Hepatocyte (in vitro differentiated cells): ENCODE measurements at regions not wholly inside any gene's neighbourhood (a gene's known extent, or its start where the extent isn't known, plus 50 kb on each side); places are given as distances from the start of the nearest gene placed in this dataset.

ENCODE experiments used
- DNase-seq: peaks from one replicate; pipeline ENCODE4 v3.0.0-alpha.2; 2016; ENCODE audit warnings: low spot score
- H2AFZ ChIP-seq: fragments of 200-600 bp; sonication (generic); 2 replicates; pipeline ENCODE4 v1.6.0; 2016; ENCODE audit warnings: antibody characterized with exemption, mild to moderate bottlenecking
- H3K27ac ChIP-seq: fragments of 200-600 bp; sonication (generic); 2 replicates; pipeline ENCODE4 v1.5.1; 2016; ENCODE audit warnings: mild to moderate bottlenecking
- H3K27me3 ChIP-seq: fragments of 200-600 bp; sonication (generic); 2 replicates; pipeline ENCODE4 v1.6.1; 2016
- H3K36me3 ChIP-seq: fragments of 200-600 bp; sonication (generic); replicated peaks from 2 replicates; pipeline ENCODE4 v1.5.1; 2016; ENCODE audit warnings: low read depth; ENCODE audit not compliant: insufficient read depth
- H3K4me1 ChIP-seq: fragments of 200-600 bp; sonication (generic); 2 replicates; pipeline ENCODE4 v1.5.1; 2016; ENCODE audit warnings: mild to moderate bottlenecking, moderate library complexity; ENCODE audit not compliant: insufficient read depth
- H3K4me2 ChIP-seq: fragments of 200-600 bp; sonication (generic); 2 replicates; pipeline ENCODE4 v1.6.0; 2016
- H3K4me3 ChIP-seq: fragments of 200-600 bp; sonication (generic); 2 replicates; pipeline ENCODE4 v1.5.1; 2016; ENCODE audit warnings: mild to moderate bottlenecking
- H3K79me2 ChIP-seq: fragments of 200-600 bp; sonication (generic); 2 replicates; pipeline ENCODE4 v1.6.0; 2017; ENCODE audit warnings: mild to moderate bottlenecking
- H3K9me2 ChIP-seq: fragments of 200-600 bp; sonication (generic); replicated peaks from 2 replicates; pipeline ENCODE4 v1.6.0; 2017; ENCODE audit warnings: mild to moderate bottlenecking; ENCODE audit not compliant: insufficient read depth
- H3K9me3 ChIP-seq: fragments of 200-600 bp; sonication (generic); 2 replicates; pipeline ENCODE4 v1.5.1; 2016; ENCODE audit warnings: low read depth, mild to moderate bottlenecking
- H4K20me1 ChIP-seq: fragments of 200-600 bp; sonication (generic); 2 replicates; pipeline ENCODE4 v1.6.0; 2016; ENCODE audit warnings: mild to moderate bottlenecking; ENCODE audit not compliant: insufficient read depth, poor library complexity, severe bottlenecking
- CTCF ChIP-seq: fragments of 200-600 bp; sonication (generic); IDR thresholded peaks from 2 replicates; pipeline ENCODE4 v1.5.1; 2016; ENCODE audit warnings: antibody characterized with exemption, mild to moderate bottlenecking; ENCODE audit not compliant: poor library complexity
- EZH2 ChIP-seq: fragments of 200-600 bp; sonication (generic); IDR thresholded peaks from 2 replicates; pipeline ENCODE4 v1.6.1; 2016; ENCODE audit warnings: antibody characterized with exemption, mild to moderate bottlenecking, borderline replicate concordance
- EZH2phosphoT487 ChIP-seq: fragments of 200-600 bp; sonication (generic); IDR thresholded peaks from one replicate; pipeline ENCODE4 v1.6.1; 2018; ENCODE audit warnings: antibody characterized with exemption, mild to moderate bottlenecking, low read depth, moderate library complexity; ENCODE audit not compliant: unreplicated experiment, severe bottlenecking
- WGBS: methylation state at CpG from one replicate; pipeline ENCODE4 v1.1.6; 2016; ENCODE audit warnings: low lambda C conversion rate; ENCODE audit errors: missing lambda C conversion rate; 5-methylcytosine and 5-hydroxymethylcytosine counted together

DNA sequence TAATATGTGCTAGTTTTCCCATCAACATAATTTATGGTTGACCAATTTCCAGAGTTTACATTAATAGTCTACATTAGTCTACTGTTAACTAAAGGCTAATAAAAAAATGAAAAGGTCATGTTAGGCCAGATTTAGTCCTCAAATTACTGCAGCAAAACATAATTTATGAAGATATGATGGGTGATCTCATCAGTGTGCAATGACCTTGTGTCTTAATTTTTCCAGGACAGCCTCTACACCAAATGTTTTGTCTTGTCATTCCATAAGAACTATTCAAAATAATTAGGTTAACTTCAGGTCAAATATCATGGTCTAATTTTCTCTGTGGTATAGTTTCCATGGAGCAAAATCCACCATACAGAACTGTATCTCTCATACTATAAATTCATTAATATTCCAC is 234.2 kb downstream of the COL12A1 start:
- H3K4me1 ChIP-seq = no peaks in the 10 kb centered on the region
- H2AFZ ChIP-seq = no peak overlapping the region
- H3K36me3 ChIP-seq = no peaks in the 10 kb centered on the region
- no peaks in the 10 kb centered on the region for H3K27me3 ChIP-seq
- no peaks in the 10 kb centered on the region for H3K9me3 ChIP-seq
- no peak overlapping the region for H3K4me3 ChIP-seq
- no peaks in the 10 kb centered on the region for H4K20me1 ChIP-seq
- no peak for TF ChIP-seq EZH2
- TF ChIP-seq CTCF = no peak
- TF ChIP-seq EZH2phosphoT487 = no peak
- H3K79me2 ChIP-seq = no peaks in the 10 kb centered on the region
- H3K9me2 ChIP-seq = no peaks in the 10 kb centered on the region
- no peak overlapping the region for H3K4me2 ChIP-seq
- no peak for DNase-seq
- H3K27ac ChIP-seq = no peak overlapping the region

- TF ChIP-seq EZH2 = no peak
- TF ChIP-seq EZH2phosphoT487 = no peak
- TF ChIP-seq CTCF = no peak
These were observed 236.1 kb downstream of the COL12A1 start for GRCh38 chr6:74969591-74970267.

GRCh38 chr6:74967821-74968220 is 238.0 kb downstream of the COL12A1 start:
- H3K36me3 ChIP-seq = no peaks in the 10 kb centered on the region
- H3K27me3 ChIP-seq = no peaks in the 10 kb centered on the region
- no peaks in the 10 kb centered on the region for H3K9me2 ChIP-seq
- WGBS = 71% methylated on average over 1 of the region's 1 CpG
- no peak for TF ChIP-seq EZH2
- no peak for TF ChIP-seq CTCF
- no peak for TF ChIP-seq EZH2phosphoT487
- H3K9me3 ChIP-seq = no peaks in the 10 kb centered on the region
- no peaks in the 10 kb centered on the region for H4K20me1 ChIP-seq
- no peak for DNase-seq
- H3K79me2 ChIP-seq = no peaks in the 10 kb centered on the region
- no peaks in the 10 kb centered on the region for H3K4me1 ChIP-seq
- no peak overlapping the region for H3K4me2 ChIP-seq
- H2AFZ ChIP-seq = no peak overlapping the region
- H3K27ac ChIP-seq = no peak overlapping the region
- no peak overlapping the region for H3K4me3 ChIP-seq

More at GRCh38 chr6:74969591-74970267, 236.1 kb downstream of the COL12A1 start:
- no peak overlapping the region for H3K4me2 ChIP-seq
- no peaks in the 10 kb centered on the region for H3K79me2 ChIP-seq
- H3K4me1 ChIP-seq = no peaks in the 10 kb centered on the region
- no peak overlapping the region for H2AFZ ChIP-seq
- no peaks in the 10 kb centered on the region for H4K20me1 ChIP-seq
- H3K9me3 ChIP-seq = no peaks in the 10 kb centered on the region
- H3K27ac ChIP-seq = no peak overlapping the region
- H3K4me3 ChIP-seq = no peak overlapping the region
- no peak for DNase-seq
- H3K27me3 ChIP-seq = no peaks in the 10 kb centered on the region
- 56% methylated on average over 4 of the region's 4 CpGs for WGBS
- no peaks in the 10 kb centered on the region for H3K9me2 ChIP-seq
- no peaks in the 10 kb centered on the region for H3K36me3 ChIP-seq

- no peak overlapping the region for H2AFZ ChIP-seq
- no peaks in the 10 kb centered on the region for H4K20me1 ChIP-seq
- no peak overlapping the region for H3K4me3 ChIP-seq
- DNase-seq = no peak
- H3K79me2 ChIP-seq = no peaks in the 10 kb centered on the region
- WGBS = 84% methylated on average over 2 of the region's 2 CpGs
- no peaks in the 10 kb centered on the region for H3K27me3 ChIP-seq
- H3K9me3 ChIP-seq = no peaks in the 10 kb centered on the region
- H3K4me2 ChIP-seq = no peak overlapping the region
- H3K4me1 ChIP-seq = no peaks in the 10 kb centered on the region
- H3K9me2 ChIP-seq = no peaks in the 10 kb centered on the region
- H3K27ac ChIP-seq = no peak overlapping the region
- no peaks in the 10 kb centered on the region for H3K36me3 ChIP-seq
- TF ChIP-seq EZH2phosphoT487 (no peak), EZH2 (no peak), CTCF (no peak)
These were observed 239.1 kb downstream of the COL12A1 start for GRCh38 chr6:74966712-74967111.
